HEK293 (cell line): ENCODE measurements at regions not wholly inside any gene's neighbourhood (a gene's known extent, or its start where the extent isn't known, plus 50 kb on each side); places are given as distances from the start of the nearest gene placed in this dataset.

Experiments used
- CTCF ChIP-seq: fragments of 450-650 bp; formaldehyde crosslinking; IDR thresholded peaks from 2 replicates; pipeline ENCODE4 v1.5.1; 2016; ENCODE audit warnings: missing biosample characterization, missing genetic modification characterization
- YY1 ChIP-seq: fragments of 450-650 bp; formaldehyde crosslinking; IDR thresholded peaks from 2 replicates; pipeline ENCODE4 v1.5.1; 2018; ENCODE audit warnings: missing biosample characterization, missing genetic modification characterization
- ZNF132 ChIP-seq: fragments of 450-650 bp; formaldehyde crosslinking; IDR thresholded peaks from 2 replicates; pipeline ENCODE4 v1.5.1; 2017; ENCODE audit warnings: missing biosample characterization, missing genetic modification characterization, borderline replicate concordance
- ZNF292 ChIP-seq: fragments of 450-650 bp; formaldehyde crosslinking; IDR thresholded peaks from 2 replicates; pipeline ENCODE4 v1.5.1; 2016; ENCODE audit warnings: low read depth, missing biosample characterization, missing genetic modification characterization, borderline replicate concordance
- ZNF473 ChIP-seq: fragments of 450-650 bp; formaldehyde crosslinking; IDR thresholded peaks from 2 replicates; pipeline ENCODE4 v1.5.1; 2017; ENCODE audit warnings: missing biosample characterization, missing genetic modification characterization
- ZSCAN30 ChIP-seq: fragments of 450-650 bp; IDR thresholded peaks from 2 replicates; pipeline ENCODE4 v1.5.1; 2018; ENCODE audit warnings: missing biosample characterization, mild to moderate bottlenecking, missing genetic modification characterization, moderate library complexity
- TF ChIP-seq, protein P1 (sequence below): fragments of 450-650 bp; formaldehyde crosslinking; IDR thresholded peaks from 2 replicates; pipeline ENCODE4 v1.5.1; 2016; ENCODE audit warnings: missing biosample characterization, missing genetic modification characterization

DNA sequence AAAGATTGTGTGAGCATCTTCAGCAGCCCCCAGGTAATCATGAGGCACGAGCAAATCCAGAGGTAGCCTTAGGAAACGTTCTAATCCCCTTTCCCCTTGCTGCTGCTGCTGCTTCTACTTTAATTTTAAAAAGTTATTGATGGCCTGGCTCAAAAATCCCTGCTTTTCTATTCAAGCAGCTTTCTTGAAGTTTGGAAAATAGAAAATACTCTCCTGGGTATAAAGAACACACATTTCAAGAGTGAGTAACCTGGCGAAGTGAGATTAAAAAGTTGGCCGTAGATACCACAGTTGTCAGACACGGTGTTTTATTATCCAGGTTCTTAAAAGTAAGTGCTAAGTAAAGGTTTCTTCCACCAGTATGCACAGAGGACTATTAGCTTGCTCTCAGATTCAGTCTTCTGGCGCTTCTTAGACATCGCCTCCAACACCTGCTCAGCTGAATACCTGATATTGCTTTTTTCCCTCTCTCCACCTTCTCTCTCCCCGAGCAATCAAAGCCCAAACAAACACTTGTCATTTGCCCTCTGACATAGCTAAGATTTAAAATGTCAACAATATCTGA, 150.7 kb downstream of the EDN3 start:
- no peak for TF ChIP-seq CTCF (tag by site-specific recombination)
- TF ChIP-seq ZNF132 (tag by site-specific recombination), result no peak
- no peak for TF ChIP-seq YY1
- no peak for TF ChIP-seq ZNF292 (tag by site-specific recombination)
- TF ChIP-seq ZSCAN30, result no peak
- TF ChIP-seq, protein P1, sequence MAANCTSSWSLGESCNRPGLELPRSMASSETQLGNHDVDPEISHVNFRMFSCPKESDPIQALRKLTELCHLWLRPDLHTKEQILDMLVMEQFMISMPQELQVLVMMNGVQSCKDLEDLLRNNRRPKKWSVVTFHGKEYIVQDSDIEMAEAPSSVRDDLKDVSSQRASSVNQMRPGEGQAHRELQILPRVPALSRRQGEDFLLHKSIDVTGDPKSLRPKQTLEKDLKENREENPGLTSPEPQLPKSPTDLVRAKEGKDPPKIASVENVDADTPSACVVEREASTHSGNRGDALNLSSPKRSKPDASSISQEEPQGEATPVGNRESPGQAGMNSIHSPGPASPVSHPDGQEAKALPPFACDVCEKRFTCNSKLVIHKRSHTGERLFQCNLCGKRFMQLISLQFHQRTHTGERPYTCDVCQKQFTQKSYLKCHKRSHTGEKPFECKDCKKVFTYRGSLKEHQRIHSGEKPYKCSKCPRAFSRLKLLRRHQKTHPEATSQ, result no peak
- TF ChIP-seq ZNF473 (tag by site-specific recombination), result no peak
